HEK293 (cell line): ENCODE measurements at regions not wholly inside any gene's neighbourhood (a gene's known extent, or its start where the extent isn't known, plus 50 kb on each side); places are given as distances from the start of the nearest gene placed in this dataset.

Source experiments
- SETDB1 ChIP-seq: IDR thresholded peaks from one replicate; pipeline ENCODE4 v1.6.1; 2017; ENCODE audit warnings: mild to moderate bottlenecking, low read length, moderate library complexity, mixed read lengths; ENCODE audit not compliant: insufficient read length
- ZNF24 ChIP-seq: fragments of 450-650 bp; formaldehyde crosslinking; IDR thresholded peaks from 2 replicates; pipeline ENCODE4 v1.5.1; 2016; ENCODE audit warnings: missing biosample characterization, missing genetic modification characterization

GRCh38 chr13:108496362-108497210, 132.8 kb upstream of the MYO16 start:
- TF ChIP-seq SETDB1 (no peak), ZNF24 (tag by site-specific recombination) (no peak)
